ENCODE measurements at regions not wholly inside any gene's neighbourhood (a gene's known extent, or its start where the extent isn't known, plus 50 kb on each side); places are given as distances from the start of the nearest gene placed in this dataset.

- no peaks in the 10 kb centered on the region for H3K36me3 Mint-ChIP-seq
- Histone ChIP-seq H3K36me3 (ENCODE audit: insufficient read depth, low read length) (no peaks in the 10 kb centered on the region), H3K4me3 (ENCODE audit: low read length) (no peak overlapping the region), H3K27ac (ENCODE audit: low read depth, low read length) (no peak overlapping the region), H3K4me1 (ENCODE audit: insufficient read depth, low read length) (no peaks in the 10 kb centered on the region), H3K27me3 (ENCODE audit: insufficient read depth, low read length, poor library complexity, severe bottlenecking) (no peaks in the 10 kb centered on the region), H3K9me3 (ENCODE audit: low read length) (no peaks in the 10 kb centered on the region)
- H3K4me1 Mint-ChIP-seq = no peaks in the 10 kb centered on the region
- no peaks in the 10 kb centered on the region for H3K27me3 Mint-ChIP-seq
- H3K4me3 Mint-ChIP-seq = no peak overlapping the region
- peaks cover 5 to 12% (median 9%) of the 10 kb centered on the region in 5 donors for H3K9me3 Mint-ChIP-seq
- DNase-seq = no peak
- no peak overlapping the region for H3K27ac Mint-ChIP-seq
- ChIA-PET CTCF (no interaction called here), POLR2A (no interaction called here)
Observed at GRCh38 chr4:181661090-181661489, 582.1 kb upstream of the TENM3 start.

- H3K27me3 Mint-ChIP-seq = no peaks in the 10 kb centered on the region
Observed at GRCh38 chr4:181661923-181662322, 581.3 kb upstream of the TENM3 start.

GRCh38 chr4:181662383-181662782 is 580.8 kb upstream of the TENM3 start:
- no peaks in the 10 kb centered on the region for H3K4me1 Mint-ChIP-seq
- Histone ChIP-seq H3K4me1 (ENCODE audit: insufficient read depth, low read length) (no peaks in the 10 kb centered on the region), H3K27ac (ENCODE audit: low read depth, low read length) (no peak overlapping the region), H3K36me3 (ENCODE audit: insufficient read depth, low read length) (no peaks in the 10 kb centered on the region), H3K27me3 (ENCODE audit: insufficient read depth, low read length, poor library complexity, severe bottlenecking) (no peaks in the 10 kb centered on the region), H3K4me3 (ENCODE audit: low read length) (no peak overlapping the region), H3K9me3 (ENCODE audit: low read length) (no peaks in the 10 kb centered on the region)
- no peak overlapping the region for H3K4me3 Mint-ChIP-seq
- no peaks in the 10 kb centered on the region for H3K27me3 Mint-ChIP-seq
- peaks cover 3 to 9% (median 6%) of the 10 kb centered on the region in 5 donors for H3K9me3 Mint-ChIP-seq
- ChIA-PET POLR2A (no interaction called here), CTCF (no interaction called here)
- H3K36me3 Mint-ChIP-seq = no peaks in the 10 kb centered on the region
- DNase-seq = no peak
- no peak overlapping the region for H3K27ac Mint-ChIP-seq

More at GRCh38 chr4:181661923-181662322, 581.3 kb upstream of the TENM3 start:
- DNase-seq = no peak
- CTCF ChIA-PET = no interaction called here
- Histone ChIP-seq H3K4me1 (ENCODE audit: insufficient read depth, low read length) (no peaks in the 10 kb centered on the region), H3K36me3 (ENCODE audit: insufficient read depth, low read length) (no peaks in the 10 kb centered on the region), H3K4me3 (ENCODE audit: low read length) (no peak overlapping the region), H3K27me3 (ENCODE audit: insufficient read depth, low read length, poor library complexity, severe bottlenecking) (no peaks in the 10 kb centered on the region), H3K27ac (ENCODE audit: low read depth, low read length) (no peak overlapping the region), H3K9me3 (ENCODE audit: low read length) (no peaks in the 10 kb centered on the region)
- H3K4me1 Mint-ChIP-seq = no peaks in the 10 kb centered on the region
- peaks cover 3 to 9% (median 6%) of the 10 kb centered on the region in 5 donors for H3K9me3 Mint-ChIP-seq
- no peak overlapping the region for H3K27ac Mint-ChIP-seq
- H3K4me3 Mint-ChIP-seq = no peak overlapping the region
- POLR2A ChIA-PET = no interaction called here
- H3K36me3 Mint-ChIP-seq = no peaks in the 10 kb centered on the region

GRCh38 chr4:181670506-181670905 is 572.7 kb upstream of the TENM3 start:
- H3K27me3 ChIP-seq (ENCODE audit: insufficient read depth, low read length, poor library complexity, severe bottlenecking) = no peaks in the 10 kb centered on the region
- no peaks in the 10 kb centered on the region for H3K9me3 ChIP-seq (ENCODE audit: low read length)
- H3K27me3 Mint-ChIP-seq = no peaks in the 10 kb centered on the region
- DNase-seq = no peak
- H3K27ac Mint-ChIP-seq = no peak overlapping the region
- POLR2A ChIA-PET = no interaction called here
- no peak overlapping the region for H3K27ac ChIP-seq (ENCODE audit: low read depth, low read length)
- no peak overlapping the region for H3K4me3 ChIP-seq (ENCODE audit: low read length)
- no peaks in the 10 kb centered on the region for H3K4me1 Mint-ChIP-seq
- H3K4me1 ChIP-seq (ENCODE audit: insufficient read depth, low read length) = no peaks in the 10 kb centered on the region
- no peak overlapping the region for H3K4me3 Mint-ChIP-seq
- no peaks in the 10 kb centered on the region for H3K36me3 Mint-ChIP-seq
- peaks cover 0 to 34% (median 3%) of the 10 kb centered on the region in 5 donors for H3K9me3 Mint-ChIP-seq
- CTCF ChIA-PET = no interaction called here
- no peaks in the 10 kb centered on the region for H3K36me3 ChIP-seq (ENCODE audit: insufficient read depth, low read length)

- Mint-ChIP-seq H3K36me3 (no peaks in the 10 kb centered on the region), H3K4me3 (no peak overlapping the region), H3K9me3 (peaks cover 0 to 33% (median 2%) of the 10 kb centered on the region in 5 donors), H3K27me3 (no peaks in the 10 kb centered on the region), H3K4me1 (no peaks in the 10 kb centered on the region), H3K27ac (no peak overlapping the region)
- Histone ChIP-seq H3K27ac (ENCODE audit: low read depth, low read length) (no peak overlapping the region), H3K4me3 (ENCODE audit: low read length) (no peak overlapping the region), H3K36me3 (ENCODE audit: insufficient read depth, low read length) (no peaks in the 10 kb centered on the region), H3K4me1 (ENCODE audit: insufficient read depth, low read length) (no peaks in the 10 kb centered on the region), H3K27me3 (ENCODE audit: insufficient read depth, low read length, poor library complexity, severe bottlenecking) (no peaks in the 10 kb centered on the region), H3K9me3 (ENCODE audit: low read length) (no peaks in the 10 kb centered on the region)
- DNase-seq = no peak
- CTCF ChIA-PET = no interaction called here
- POLR2A ChIA-PET = no interaction called here
Observed at GRCh38 chr4:181671672-181672071, 571.5 kb upstream of the TENM3 start.

- Mint-ChIP-seq H3K4me1 (no peaks in the 10 kb centered on the region), H3K27ac (no peak overlapping the region), H3K4me3 (no peak overlapping the region), H3K9me3 (peaks cover 0 to 40% (median 3%) of the 10 kb centered on the region in 5 donors), H3K27me3 (no peaks in the 10 kb centered on the region), H3K36me3 (no peaks in the 10 kb centered on the region)
- Histone ChIP-seq H3K36me3 (ENCODE audit: insufficient read depth, low read length) (no peaks in the 10 kb centered on the region), H3K4me3 (ENCODE audit: low read length) (no peak overlapping the region), H3K4me1 (ENCODE audit: insufficient read depth, low read length) (no peaks in the 10 kb centered on the region), H3K27me3 (ENCODE audit: insufficient read depth, low read length, poor library complexity, severe bottlenecking) (no peaks in the 10 kb centered on the region), H3K27ac (ENCODE audit: low read depth, low read length) (no peak overlapping the region), H3K9me3 (ENCODE audit: low read length) (no peaks in the 10 kb centered on the region)
- ChIA-PET CTCF (no interaction called here), POLR2A (no interaction called here)
- DNase-seq = no peak
Observed at GRCh38 chr4:181672751-181673150, 570.5 kb upstream of the TENM3 start.

- Histone ChIP-seq H3K4me3 (ENCODE audit: low read length) (no peak overlapping the region), H3K27me3 (ENCODE audit: insufficient read depth, low read length, poor library complexity, severe bottlenecking) (no peaks in the 10 kb centered on the region), H3K9me3 (ENCODE audit: low read length) (no peaks in the 10 kb centered on the region), H3K36me3 (ENCODE audit: insufficient read depth, low read length) (no peaks in the 10 kb centered on the region), H3K27ac (ENCODE audit: low read depth, low read length) (no peak overlapping the region), H3K4me1 (ENCODE audit: insufficient read depth, low read length) (no peaks in the 10 kb centered on the region)
- Mint-ChIP-seq H3K27me3 (no peaks in the 10 kb centered on the region), H3K4me3 (no peak overlapping the region), H3K4me1 (no peaks in the 10 kb centered on the region), H3K27ac (no peak overlapping the region), H3K36me3 (no peaks in the 10 kb centered on the region), H3K9me3 (peaks cover 0 to 31% (median 4%) of the 10 kb centered on the region in 5 donors)
- CTCF ChIA-PET = no interaction called here
- DNase-seq = no peak
- POLR2A ChIA-PET = no interaction called here
Observed at GRCh38 chr4:181674315-181674875, 568.8 kb upstream of the TENM3 start.

- Histone ChIP-seq H3K27ac (ENCODE audit: low read depth, low read length) (no peak overlapping the region), H3K27me3 (ENCODE audit: insufficient read depth, low read length, poor library complexity, severe bottlenecking) (no peaks in the 10 kb centered on the region), H3K36me3 (ENCODE audit: insufficient read depth, low read length) (no peaks in the 10 kb centered on the region), H3K4me1 (ENCODE audit: insufficient read depth, low read length) (no peaks in the 10 kb centered on the region), H3K9me3 (ENCODE audit: low read length) (no peaks in the 10 kb centered on the region), H3K4me3 (ENCODE audit: low read length) (no peak overlapping the region)
- CTCF ChIA-PET = no interaction called here
- DNase-seq = no peak
- POLR2A ChIA-PET = no interaction called here
- Mint-ChIP-seq H3K36me3 (no peaks in the 10 kb centered on the region), H3K27ac (no peak overlapping the region), H3K4me3 (no peak overlapping the region), H3K9me3 (peaks cover 0 to 22% (median 4%) of the 10 kb centered on the region in 5 donors), H3K4me1 (no peaks in the 10 kb centered on the region), H3K27me3 (no peaks in the 10 kb centered on the region)
Observed at GRCh38 chr4:181676546-181676945, 566.7 kb upstream of the TENM3 start.

GRCh38 chr4:181677201-181677600 is 566.0 kb upstream of the TENM3 start:
- no peaks in the 10 kb centered on the region for H3K4me1 Mint-ChIP-seq
- H3K36me3 ChIP-seq (ENCODE audit: insufficient read depth, low read length) = no peaks in the 10 kb centered on the region
- no peak overlapping the region for H3K27ac Mint-ChIP-seq
- no peaks in the 10 kb centered on the region for H3K36me3 Mint-ChIP-seq
- DNase-seq = no peak
- no peaks in the 10 kb centered on the region for H3K27me3 ChIP-seq (ENCODE audit: insufficient read depth, low read length, poor library complexity, severe bottlenecking)
- ChIA-PET CTCF (no interaction called here), POLR2A (no interaction called here)
- H3K4me3 ChIP-seq (ENCODE audit: low read length) = no peak overlapping the region
- no peak overlapping the region for H3K4me3 Mint-ChIP-seq
- H3K27me3 Mint-ChIP-seq = no peaks in the 10 kb centered on the region
- no peaks in the 10 kb centered on the region for H3K9me3 ChIP-seq (ENCODE audit: low read length)
- peaks cover 0 to 18% (median 4%) of the 10 kb centered on the region in 5 donors for H3K9me3 Mint-ChIP-seq
- H3K27ac ChIP-seq (ENCODE audit: low read depth, low read length) = no peak overlapping the region
- H3K4me1 ChIP-seq (ENCODE audit: insufficient read depth, low read length) = no peaks in the 10 kb centered on the region
